H9 (cell line): ENCODE measurements at regions not wholly inside any gene's neighbourhood (a gene's known extent, or its start where the extent isn't known, plus 50 kb on each side); places are given as distances from the start of the nearest gene placed in this dataset.

ENCODE experiments used
- DNase-seq: peaks from one replicate; pipeline ENCODE4 v3.0.0-alpha.2; 2017
- H2AFZ ChIP-seq: one replicate; pipeline ENCODE4 v1.6.1; 2013; ENCODE audit warnings: mild to moderate bottlenecking, low read length, control low read depth, moderate library complexity
- H2AK5ac ChIP-seq: 2 replicates; pipeline ENCODE4 v1.6.1; 2013; ENCODE audit warnings: low read length, control low read depth, mixed read lengths; ENCODE audit not compliant: insufficient read length
- H2BK120ac ChIP-seq: one replicate; pipeline ENCODE4 v1.6.1; 2013; ENCODE audit warnings: low read depth, mild to moderate bottlenecking, low read length, control low read depth, inconsistent platforms; ENCODE audit not compliant: poor library complexity, severe bottlenecking
- H2BK12ac ChIP-seq: 2 replicates; pipeline ENCODE4 v1.6.1; 2013; ENCODE audit warnings: low read length, control low read depth, mixed read lengths, low read depth; ENCODE audit not compliant: insufficient read length
- H2BK15ac ChIP-seq: 2 replicates; pipeline ENCODE4 v1.6.1; 2013; ENCODE audit warnings: low read depth, low read length, control low read depth
- H2BK20ac ChIP-seq: one replicate; pipeline ENCODE4 v1.6.1; 2013; ENCODE audit warnings: low read depth, mild to moderate bottlenecking, low read length, control low read depth, inconsistent platforms; ENCODE audit not compliant: poor library complexity, severe bottlenecking
- H2BK5ac ChIP-seq: 2 replicates; pipeline ENCODE4 v1.6.1; 2013; ENCODE audit warnings: low read length, control low read depth, mixed read lengths; ENCODE audit not compliant: insufficient read length
- H3K14ac ChIP-seq: 2 replicates; pipeline ENCODE4 v1.6.1; 2013; ENCODE audit warnings: low read length, control low read depth; ENCODE audit not compliant: insufficient read depth
- H3K18ac ChIP-seq: 2 replicates; pipeline ENCODE4 v1.6.1; 2013; ENCODE audit warnings: low read depth, mild to moderate bottlenecking, mixed read lengths, low read length, control low read depth; ENCODE audit not compliant: insufficient read length
- H3K23ac ChIP-seq: 2 replicates; pipeline ENCODE4 v1.6.1; 2013; ENCODE audit warnings: low read length, control low read depth, mixed read lengths, low read depth; ENCODE audit not compliant: insufficient read length
- H3K23me2 ChIP-seq: 2 replicates; pipeline ENCODE4 v1.6.1; 2013; ENCODE audit warnings: low read depth, mild to moderate bottlenecking, mixed read lengths, low read length, control low read depth; ENCODE audit not compliant: insufficient read length, poor library complexity, severe bottlenecking
- H3K27ac ChIP-seq: 2 replicates; pipeline ENCODE4 v1.5.1; 2013; ENCODE audit warnings: low read length, control low read depth, mixed read lengths, low read depth; ENCODE audit not compliant: insufficient read length
- H3K27me3 ChIP-seq: 2 replicates; pipeline ENCODE4 v1.6.1; 2013; ENCODE audit warnings: low read length, control low read depth, inconsistent platforms; ENCODE audit not compliant: insufficient read depth
- H3K4ac ChIP-seq: 2 replicates; pipeline ENCODE4 v1.6.1; 2013; ENCODE audit warnings: low read depth, mild to moderate bottlenecking, control low read depth, inconsistent platforms, low read length, moderate library complexity
- H3K4me1 ChIP-seq: 2 replicates; pipeline ENCODE4 v1.6.1; 2013; ENCODE audit warnings: low read length, control low read depth, inconsistent platforms; ENCODE audit not compliant: insufficient read depth
- H3K4me2 ChIP-seq: 2 replicates; pipeline ENCODE4 v1.6.1; 2013; ENCODE audit warnings: low read length, control low read depth, mixed read lengths; ENCODE audit not compliant: insufficient read length, insufficient read depth
- H3K56ac ChIP-seq: 2 replicates; pipeline ENCODE4 v1.6.1; 2013; ENCODE audit warnings: low read depth, mild to moderate bottlenecking, mixed read lengths, low read length, control low read depth; ENCODE audit not compliant: insufficient read length
- H3K79me1 ChIP-seq: 2 replicates; pipeline ENCODE4 v1.6.1; 2013; ENCODE audit warnings: low read depth, mild to moderate bottlenecking, moderate library complexity, low read length, control low read depth, inconsistent platforms; ENCODE audit not compliant: insufficient read depth, poor library complexity, severe bottlenecking
- H3K79me2 ChIP-seq: 2 replicates; pipeline ENCODE4 v1.6.1; 2013; ENCODE audit warnings: low read length, control low read depth, inconsistent platforms; ENCODE audit not compliant: insufficient read depth
- H3K9ac ChIP-seq: 2 replicates; pipeline ENCODE4 v1.6.1; 2013; ENCODE audit warnings: low read length, control low read depth, mixed read lengths; ENCODE audit not compliant: insufficient read length; ENCODE audit errors: extremely low read depth
- H3K9me3 ChIP-seq: one replicate; pipeline ENCODE4 v1.6.1; 2013; ENCODE audit warnings: low read depth, low read length, inconsistent platforms; ENCODE audit not compliant: control insufficient read depth
- H3T11ph ChIP-seq: one replicate; pipeline ENCODE4 v1.6.1; 2013; ENCODE audit warnings: mild to moderate bottlenecking, low read length, control low read depth, inconsistent platforms
- H4K20me1 ChIP-seq: one replicate; pipeline ENCODE4 v1.6.1; 2013; ENCODE audit not compliant: control insufficient read depth, insufficient read length, insufficient read depth
- H4K5ac ChIP-seq: 2 replicates; pipeline ENCODE4 v1.6.1; 2013; ENCODE audit warnings: low read depth, mild to moderate bottlenecking, mixed read lengths, low read length, control low read depth; ENCODE audit not compliant: insufficient read length
- H4K8ac ChIP-seq: replicated peaks from 2 replicates; pipeline ENCODE4 v1.6.1; 2013; ENCODE audit warnings: low read length, control low read depth, mixed read lengths, low read depth; ENCODE audit not compliant: insufficient read length
- H4K91ac ChIP-seq: 2 replicates; pipeline ENCODE4 v1.6.1; 2013; ENCODE audit warnings: low read depth, mild to moderate bottlenecking, moderate library complexity, mixed read lengths, low read length, control low read depth; ENCODE audit not compliant: insufficient read length
- H3K27ac Mint-ChIP-seq, 3 experiments: 2 replicates in 2 of 3; 3 replicates in 1 of 3; pipeline ENCODE4 v1.8.0; 2020 to 2021; ENCODE audit warnings: mixed read lengths in 3 of 3, mild to moderate bottlenecking in 1 of 3, moderate library complexity in 1 of 3
- H3K27me3 Mint-ChIP-seq: 2 replicates; pipeline ENCODE4 v1.8.0; 2021; ENCODE audit warnings: low read depth, mild to moderate bottlenecking, moderate library complexity, mixed read lengths
- H3K36me3 Mint-ChIP-seq, 3 experiments: 2 replicates in 2 of 3; 3 replicates in 1 of 3; pipeline ENCODE4 v1.8.0; 2020 to 2021; ENCODE audit warnings: low read depth in 3 of 3, mixed read lengths in 3 of 3; ENCODE audit not compliant: insufficient read depth in 1 of 3
- H3K4me1 Mint-ChIP-seq, 2 experiments: 2 replicates each; pipeline ENCODE4 v1.8.0; 2020; ENCODE audit warnings: mixed read lengths in 2 of 2
- H3K4me3 Mint-ChIP-seq, 2 experiments: 2 replicates in 1 of 2; 3 replicates in 1 of 2; pipeline ENCODE4 v1.8.0; 2020 to 2021; ENCODE audit warnings: mild to moderate bottlenecking in 2 of 2, mixed read lengths in 2 of 2, moderate library complexity in 1 of 2
- H3K9me3 Mint-ChIP-seq, 2 experiments: 2 replicates in 1 of 2; 3 replicates in 1 of 2; pipeline ENCODE4 v1.8.0; 2020; ENCODE audit warnings: mild to moderate bottlenecking in 2 of 2, mixed read lengths in 2 of 2, moderate library complexity in 1 of 2
- CTCF ChIP-seq: fragments of 200-600 bp; sonication (generic); conservative IDR thresholded peaks from 3 replicates; pipeline ENCODE4 v1.8.0; 2021; ENCODE audit warnings: antibody characterized with exemption, mild to moderate bottlenecking
- WGBS: extraction: QIAGEN DNeasy Blood & Tissue Kit; methylation state at CpG from one replicate; pipeline ENCODE4 v1.1.7; 2013; ENCODE audit warnings: missing lambda C conversion rate, low lambda C conversion rate, mixed read lengths; ENCODE audit not compliant: insufficient read length; ENCODE audit errors: extremely low coverage; 5-methylcytosine and 5-hydroxymethylcytosine counted together

- Mint-ChIP-seq H3K27ac (no peak overlapping the region; a peak in 1 of 7 replicates), H3K4me3 (no peak overlapping the region), H3K36me3 (peaks cover 8 to 26% (median 9%) of the 10 kb centered on the region in 3 experiments), H3K4me1 (peaks cover 7 to 13% of the 10 kb centered on the region in 2 experiments), H3K27me3 (peaks cover 3% of the 10 kb centered on the region), H3K9me3 (peaks cover 19 to 20% of the 10 kb centered on the region in 2 experiments)
- H3K27me3 ChIP-seq = no peaks in the 10 kb centered on the region
- H3K27ac ChIP-seq = no peak overlapping the region
- H4K5ac ChIP-seq = no peak overlapping the region
- H3K18ac ChIP-seq = no peak overlapping the region
- H3K9me3 ChIP-seq = peaks cover 6% of the 10 kb centered on the region
- no peaks in the 10 kb centered on the region; the same call in 1 of the 2 replicates for H3K79me2 ChIP-seq
- H3K9ac ChIP-seq = no peak overlapping the region
- no CpG with 5 or more reads among the region's 5 CpGs for WGBS
- H2BK15ac ChIP-seq = no peak overlapping the region
- no peak overlapping the region for H3K56ac ChIP-seq
- DNase-seq = no peak
- no peak overlapping the region for H3K23ac ChIP-seq
- no peaks in the 10 kb centered on the region for H4K20me1 ChIP-seq
- H2BK20ac ChIP-seq = no peak overlapping the region
- H4K8ac ChIP-seq = no peak overlapping the region
- H2BK5ac ChIP-seq = no peak overlapping the region
- peak; percentile 46; the same call in 2 of the 3 replicates for TF ChIP-seq CTCF
- no peaks in the 10 kb centered on the region for H3K79me1 ChIP-seq
- H3K4me2 ChIP-seq = no peak overlapping the region
- no peak overlapping the region for H4K91ac ChIP-seq
- H3T11ph ChIP-seq = no peak overlapping the region
- H3K4ac ChIP-seq = no peak overlapping the region
- H3K23me2 ChIP-seq = no peaks in the 10 kb centered on the region
- H3K4me1 ChIP-seq = no peaks in the 10 kb centered on the region
- H2AFZ ChIP-seq = no peak overlapping the region
- no peak overlapping the region for H2BK120ac ChIP-seq
- no peak overlapping the region for H3K14ac ChIP-seq
- no peak overlapping the region for H2AK5ac ChIP-seq
- H2BK12ac ChIP-seq = no peak overlapping the region
Measured at GRCh38 chr1:13992489-13993285, 292.7 kb downstream of the PRDM2 start.
